Retinal pigment epithelial cell (primary cell): ENCODE measurements at regions not wholly inside any gene's neighbourhood (a gene's known extent, or its start where the extent isn't known, plus 50 kb on each side); places are given as distances from the start of the nearest gene placed in this dataset.

Experiments
- DNase-seq: peaks from one replicate; pipeline ENCODE4 v3.0.0-alpha.2; 2010; ENCODE audit warnings: low read depth
- H3K4me3 ChIP-seq: 2 replicates; pipeline ENCODE4 v1.5.1; 2011; ENCODE audit warnings: mild to moderate bottlenecking, low read length, control low read depth, moderate library complexity
- CTCF ChIP-seq: conservative IDR thresholded peaks from 2 replicates; pipeline ENCODE4 v1.5.1; 2011; ENCODE audit warnings: low read depth, low read length, control low read depth, inconsistent platforms

GRCh38 chr4:189032606-189033338 is 893.5 kb downstream of the TRIML1 start:
- DNase-seq, result no peak
- TF ChIP-seq CTCF, result no peak
- no peak overlapping the region for H3K4me3 ChIP-seq

- no peak overlapping the region for H3K4me3 ChIP-seq
- TF ChIP-seq CTCF, result no peak
- DNase-seq, result no peak
Observed at GRCh38 chr4:189033801-189034347, 894.6 kb downstream of the TRIML1 start.

- DNase-seq, result no peak
- H3K4me3 ChIP-seq, result no peak overlapping the region
- TF ChIP-seq CTCF, result no peak
Observed at GRCh38 chr4:189035091-189035490, 895.9 kb downstream of the TRIML1 start.

- no peak overlapping the region for H3K4me3 ChIP-seq
- DNase-seq, result no peak
- no peak for TF ChIP-seq CTCF
Observed at GRCh38 chr4:189035654-189036053, 896.4 kb downstream of the TRIML1 start.

GRCh38 chr4:189036906-189037305 is 897.7 kb downstream of the TRIML1 start:
- DNase-seq, result no peak
- TF ChIP-seq CTCF, result no peak
- no peak overlapping the region for H3K4me3 ChIP-seq

GRCh38 chr4:189046642-189047041 is 894.0 kb upstream of the FRG1 start:
- TF ChIP-seq CTCF, result no peak
- H3K4me3 ChIP-seq, result no peak overlapping the region
- no peak for DNase-seq

- H3K4me3 ChIP-seq, result no peak overlapping the region
- DNase-seq, result no peak
- TF ChIP-seq CTCF, result no peak
Observed at GRCh38 chr4:189048119-189048518, 892.6 kb upstream of the FRG1 start.
